ENCODE measurements at regions not wholly inside any gene's neighbourhood (a gene's known extent, or its start where the extent isn't known, plus 50 kb on each side); places are given as distances from the start of the nearest gene placed in this dataset.
A peak's percentile ranks its signal among the peaks of the same experiment; 100 is the strongest.
"Not testable (repeated sequence)": the region's sequence is repeated elsewhere in the genome, so short reads cannot be mapped to it uniquely, and the experiment has no call there.

DNA sequence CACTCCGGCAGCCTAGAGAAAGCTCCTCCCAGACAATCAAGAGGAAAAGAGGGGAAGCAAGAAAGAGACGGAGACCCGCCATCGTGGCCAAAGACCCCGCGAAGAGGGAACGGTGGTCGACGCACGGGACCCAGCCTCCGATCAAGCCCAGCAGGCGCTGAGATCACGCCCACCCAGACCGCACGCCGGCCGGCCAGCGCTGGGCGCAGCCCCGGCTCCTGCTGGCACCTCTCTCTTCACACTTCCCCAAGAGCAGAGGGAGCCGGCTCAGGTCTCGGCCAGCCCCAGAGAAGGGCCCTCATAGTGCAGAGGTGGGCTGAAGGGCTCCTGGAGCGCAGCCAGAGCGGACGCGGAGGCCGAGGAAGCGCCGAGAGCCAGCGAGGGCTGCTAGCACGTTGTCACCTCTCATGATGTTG lies 918.4 kb upstream of the ADAMTS5 start:
- DNase-seq (ENCODE audit: low read depth), result no peak
- TF ChIP-seq CTCF (conservative IDR thresholded peaks at IDR 0.05; ENCODE audit: low read depth, low read length), result no peak
- no peak overlapping the region for H3K4me3 ChIP-seq (ENCODE audit: low read depth, low read length)

GRCh38 chr21:27881331-27881730 lies 914.4 kb upstream of the ADAMTS5 start:
- peak; percentile 19 for DNase-seq (ENCODE audit: low read depth)

DNA sequence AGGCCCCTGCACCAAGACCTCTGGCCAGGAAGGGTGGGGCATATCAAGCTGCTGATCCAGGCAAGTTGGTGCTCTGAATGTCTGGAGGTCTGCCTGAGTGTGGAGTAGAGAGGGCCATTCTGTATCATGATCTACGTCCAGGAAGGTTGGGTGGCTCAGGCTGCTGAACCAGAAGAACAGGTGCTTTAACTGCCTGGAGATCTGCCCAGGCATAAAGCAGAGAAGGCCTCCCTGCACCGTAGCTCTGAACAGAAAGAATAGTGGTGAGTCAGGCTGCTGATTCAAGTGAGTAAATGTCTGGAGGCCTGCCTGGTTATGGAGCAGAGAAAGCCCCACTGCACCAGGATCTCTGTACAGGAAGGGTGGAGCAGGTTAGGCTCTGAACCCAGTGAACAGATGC lies 905.5 kb upstream of the ADAMTS5 start:
- H3K4me3 ChIP-seq (ENCODE audit: low read depth, low read length); DNase-seq (ENCODE audit: low read depth): not testable (repeated sequence)

More at GRCh38 chr21:27881331-27881730, 914.4 kb upstream of the ADAMTS5 start:
- not testable (repeated sequence) for H3K4me3 ChIP-seq (ENCODE audit: low read depth, low read length)

- DNase-seq (ENCODE audit: low read depth); H3K4me3 ChIP-seq (ENCODE audit: low read depth, low read length): not testable (repeated sequence)
These were observed 903.9 kb upstream of the ADAMTS5 start for GRCh38 chr21:27870755-27871154.

DNA sequence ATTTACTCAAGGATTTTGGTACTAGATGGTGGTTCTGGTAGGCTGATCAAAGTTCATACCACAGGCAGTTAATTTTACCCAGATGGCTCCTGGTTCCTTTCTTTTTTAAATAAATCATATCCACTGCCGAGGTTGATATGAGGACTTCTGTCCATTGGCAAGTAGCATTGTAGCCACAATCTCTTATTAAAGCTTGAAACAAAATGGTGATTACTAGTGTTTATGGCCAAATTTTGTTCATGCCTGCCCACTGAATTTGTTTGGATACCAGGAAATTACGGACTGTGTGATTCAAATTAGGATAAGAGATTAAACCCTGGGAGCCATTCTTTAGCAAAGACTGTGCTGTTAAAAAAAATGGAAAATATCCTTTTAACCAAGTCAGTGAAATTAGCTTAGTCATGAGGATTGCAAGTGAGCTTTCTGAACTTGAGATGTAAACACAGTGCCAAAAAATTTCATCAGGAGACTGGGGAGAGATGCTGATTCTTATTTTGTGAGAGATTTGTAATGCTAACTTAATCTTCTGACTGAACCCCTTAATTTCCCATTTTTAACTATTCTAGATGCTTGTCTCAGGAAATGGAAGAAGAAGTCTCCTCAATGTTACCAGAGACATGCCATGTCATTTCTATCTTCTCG lies 893.5 kb upstream of the ADAMTS5 start:
- peak; percentile 58 for DNase-seq (ENCODE audit: low read depth)
- not testable (repeated sequence) for H3K4me3 ChIP-seq (ENCODE audit: low read depth, low read length)

DNA sequence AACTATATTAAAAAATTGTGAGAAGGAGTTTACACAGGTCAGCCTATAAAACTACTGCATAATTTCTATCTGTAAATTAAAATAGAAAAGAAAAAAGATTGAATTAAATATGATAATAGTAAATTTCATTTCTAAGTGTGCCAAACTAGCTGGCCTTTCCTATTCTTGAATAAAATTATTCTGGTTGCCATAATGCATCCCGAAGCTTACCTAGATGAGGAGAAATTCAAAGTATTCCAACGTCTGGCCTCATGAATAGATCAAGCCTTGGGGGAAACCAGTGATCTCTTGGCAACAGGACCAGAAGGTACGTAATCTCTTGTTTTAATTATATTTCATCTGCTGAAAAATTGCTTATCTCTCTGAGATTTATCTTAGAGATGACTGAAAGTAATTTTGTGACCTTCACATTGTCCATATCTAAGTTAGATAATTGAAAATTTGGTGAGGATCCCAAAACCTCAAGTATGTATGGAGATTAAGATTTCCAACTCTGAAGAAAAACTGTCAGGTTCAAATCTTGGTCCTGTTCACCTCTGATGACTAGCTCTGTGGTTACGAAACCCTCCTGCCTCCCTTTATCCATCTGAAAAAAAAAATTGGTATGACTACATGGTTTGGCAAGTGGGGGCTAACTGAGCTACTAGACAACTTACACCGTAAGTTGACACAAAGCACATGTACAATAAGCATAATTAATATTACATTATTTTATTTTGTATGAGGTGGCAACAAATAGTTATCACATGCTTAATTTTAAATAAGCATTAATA lies 891.4 kb upstream of the ADAMTS5 start:
- DNase-seq (ENCODE audit: low read depth), result peak; percentile 30
- H3K4me3 ChIP-seq (ENCODE audit: low read depth, low read length), result not testable (repeated sequence)

DNA sequence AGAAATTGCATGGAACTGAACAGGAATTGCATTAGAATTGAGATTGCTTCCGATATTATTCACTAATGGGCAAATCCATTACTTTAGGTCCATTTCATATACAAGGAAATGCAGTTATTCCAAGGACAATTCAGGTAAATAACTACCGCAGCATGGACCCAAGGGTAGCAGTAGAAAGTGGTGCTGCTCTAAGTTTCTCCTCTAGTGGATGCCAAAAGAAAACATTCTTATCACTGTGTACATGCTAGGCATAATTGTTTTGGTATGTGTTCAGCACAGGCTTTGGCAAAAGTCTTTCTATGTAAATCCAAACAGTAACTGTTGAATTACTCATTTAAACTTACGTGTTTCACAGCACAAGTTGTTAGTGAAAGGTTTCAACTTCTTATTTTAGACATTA lies 890.1 kb upstream of the ADAMTS5 start:
- peak; percentile 40 for DNase-seq (ENCODE audit: low read depth)
- not testable (repeated sequence) for H3K4me3 ChIP-seq (ENCODE audit: low read depth, low read length)

DNA sequence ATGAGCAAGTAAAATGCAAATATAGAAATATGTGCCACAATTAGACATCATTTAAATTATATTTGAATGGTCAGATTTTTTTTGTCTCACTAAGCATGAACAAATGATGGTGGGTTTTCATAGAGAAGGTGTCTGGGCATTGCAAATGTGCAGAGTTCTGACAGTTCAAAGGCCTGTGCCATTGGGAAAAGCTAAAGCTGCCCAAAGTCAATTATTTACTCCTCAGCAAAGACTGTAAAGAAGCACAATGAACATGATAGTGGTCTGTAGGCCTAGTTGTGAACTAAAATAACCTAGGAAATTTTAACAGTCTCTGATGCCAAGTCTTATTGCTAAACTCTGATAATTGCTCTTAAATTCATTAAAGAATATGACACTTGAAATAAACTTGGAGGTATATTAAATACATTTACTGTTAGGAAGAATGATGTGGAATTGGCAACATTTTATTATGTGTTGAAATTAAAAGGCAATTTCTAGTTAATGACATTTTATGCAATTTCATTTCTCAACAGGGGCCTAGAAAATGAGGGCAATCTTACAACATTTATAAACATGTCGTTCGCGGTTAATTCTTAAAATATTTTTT lies 874.3 kb upstream of the ADAMTS5 start:
- no peak for TF ChIP-seq CTCF (conservative IDR thresholded peaks at IDR 0.05; ENCODE audit: low read depth, low read length)
- DNase-seq (ENCODE audit: low read depth), result no peak
- H3K4me3 ChIP-seq (ENCODE audit: low read depth, low read length), result no peak overlapping the region

- H3K4me3 ChIP-seq (ENCODE audit: low read depth, low read length), result no peak overlapping the region
- DNase-seq (ENCODE audit: low read depth), result no peak
- TF ChIP-seq CTCF (conservative IDR thresholded peaks at IDR 0.05; ENCODE audit: low read depth, low read length), result no peak
These were observed 873.4 kb upstream of the ADAMTS5 start for GRCh38 chr21:27840262-27840661.

- H3K4me3 ChIP-seq (ENCODE audit: low read depth, low read length), result no peak overlapping the region
- no peak for TF ChIP-seq CTCF (conservative IDR thresholded peaks at IDR 0.05; ENCODE audit: low read depth, low read length)
- no peak for DNase-seq (ENCODE audit: low read depth)
These were observed 872.7 kb upstream of the ADAMTS5 start for GRCh38 chr21:27839512-27840115.

Measured in choroid plexus epithelial cell (primary cell).